WTC11 (cell line): ENCODE measurements at regions not wholly inside any gene's neighbourhood (a gene's known extent, or its start where the extent isn't known, plus 50 kb on each side); places are given as distances from the start of the nearest gene placed in this dataset.

Experiments
- ATAC-seq: fragments of 200-7000 bp; cut with Tn5 transposase; 2 replicates; pipeline ENCODE4 v1.10.0; 2021; ENCODE audit warnings: mild to moderate bottlenecking, moderate library complexity
- CTCF ChIA-PET: fragments of 300-600 bp; sonication (Branson Sonifier 250); formaldehyde crosslinking; loops from one replicate; lab custom pipeline; 2021; ENCODE audit warnings: antibody characterized with exemption; lab: Charles Lee
- POLR2A ChIA-PET: fragments of 350-600 bp; sonication (Branson Sonifier 250); formaldehyde crosslinking; loops from one replicate; lab custom pipeline; 2021; ENCODE audit warnings: antibody characterized with exemption; lab: Charles Lee
- DNase-seq: peaks from one replicate; pipeline ENCODE4 v3.0.0; 2021; ENCODE audit warnings: low spot score
- H3K27ac Mint-ChIP-seq: 2 replicates; pipeline ENCODE4 v1.8.0; 2021; ENCODE audit warnings: mixed read lengths
- H3K27me3 Mint-ChIP-seq: 2 replicates; pipeline ENCODE4 v1.8.0; 2021; ENCODE audit warnings: low read depth, mild to moderate bottlenecking, moderate library complexity, mixed read lengths
- H3K36me3 Mint-ChIP-seq: 2 replicates; pipeline ENCODE4 v1.8.0; 2021; ENCODE audit warnings: mixed read lengths
- H3K4me1 Mint-ChIP-seq: 2 replicates; pipeline ENCODE4 v1.8.0; 2022; ENCODE audit warnings: mixed read lengths
- H3K4me3 Mint-ChIP-seq: 2 replicates; pipeline ENCODE4 v1.8.0; 2021; ENCODE audit warnings: mild to moderate bottlenecking, moderate library complexity, mixed read lengths
- H3K9me3 Mint-ChIP-seq: 2 replicates; pipeline ENCODE4 v1.8.0; 2021; ENCODE audit warnings: mixed read lengths
- E2F4 ChIP-seq: sonication (generic); formaldehyde crosslinking; IDR thresholded peaks from 2 replicates; pipeline ENCODE4 v1.8.1; 2022; ENCODE audit warnings: low read depth, mild to moderate bottlenecking, moderate library complexity, missing genetic modification reagents, borderline replicate concordance
- EMX1 ChIP-seq: fragments of 250-450 bp; sonication (Bioruptor Pico); IDR thresholded peaks from 2 replicates; pipeline ENCODE4 v1.8.0; 2021; ENCODE audit warnings: mild to moderate bottlenecking
- ETV6 ChIP-seq: sonication (generic); formaldehyde crosslinking; IDR thresholded peaks from 2 replicates; pipeline ENCODE4 v1.8.1; 2022; ENCODE audit warnings: mild to moderate bottlenecking, missing genetic modification reagents
- FOXP4 ChIP-seq: sonication (generic); formaldehyde crosslinking; IDR thresholded peaks from 2 replicates; pipeline ENCODE4 v1.8.0; 2022; ENCODE audit warnings: mild to moderate bottlenecking, missing genetic modification reagents
- GRHL2 ChIP-seq: fragments of 250-450 bp; sonication (Bioruptor Pico); IDR thresholded peaks from 2 replicates; pipeline ENCODE4 v1.8.0; 2022; ENCODE audit warnings: mild to moderate bottlenecking, moderate library complexity; ENCODE audit not compliant: insufficient replicate concordance, severe bottlenecking
- JUN ChIP-seq: sonication (generic); formaldehyde crosslinking; IDR thresholded peaks from 2 replicates; pipeline ENCODE4 v1.8.0; 2023; ENCODE audit warnings: mild to moderate bottlenecking, missing genetic modification reagents
- MXD4 ChIP-seq: fragments of 250-450 bp; sonication (Bioruptor Pico); IDR thresholded peaks from 2 replicates; pipeline ENCODE4 v1.8.0; 2021; ENCODE audit warnings: mild to moderate bottlenecking, moderate library complexity, borderline replicate concordance
- NR3C1 ChIP-seq: sonication (generic); formaldehyde crosslinking; conservative IDR thresholded peaks from 2 replicates; pipeline ENCODE4 v1.8.1; 2023; ENCODE audit warnings: low read depth, mild to moderate bottlenecking, missing genetic modification reagents
- RELA ChIP-seq: sonication (generic); formaldehyde crosslinking; IDR thresholded peaks from 2 replicates; pipeline ENCODE4 v1.8.1; 2022; ENCODE audit warnings: missing genetic modification reagents, mild to moderate bottlenecking, borderline replicate concordance
- SMAD4 ChIP-seq: sonication (generic); formaldehyde crosslinking; IDR thresholded peaks from 2 replicates; pipeline ENCODE4 v1.8.0; 2022; ENCODE audit warnings: mild to moderate bottlenecking, missing genetic modification reagents
- SOX15 ChIP-seq: fragments of 250-450 bp; sonication (Bioruptor Pico); IDR thresholded peaks from 2 replicates; pipeline ENCODE4 v1.9.0; 2021; ENCODE audit warnings: mild to moderate bottlenecking
- ZNF121 ChIP-seq: sonication (generic); formaldehyde crosslinking; IDR thresholded peaks from 2 replicates; pipeline ENCODE4 v1.8.0; 2023; ENCODE audit warnings: missing genetic modification reagents
- ZNF281 ChIP-seq: sonication (generic); formaldehyde crosslinking; IDR thresholded peaks from 2 replicates; pipeline ENCODE4 v1.8.0; 2023; ENCODE audit warnings: mild to moderate bottlenecking, missing genetic modification reagents
- ZNF396 ChIP-seq: fragments of 250-450 bp; sonication (Bioruptor Pico); IDR thresholded peaks from 2 replicates; pipeline ENCODE4 v1.8.0; 2021; ENCODE audit warnings: mild to moderate bottlenecking, moderate library complexity, borderline replicate concordance
- TF ChIP-seq, protein P1 (sequence below): sonication (generic); formaldehyde crosslinking; conservative IDR thresholded peaks from 2 replicates; pipeline ENCODE4 v1.8.1; 2022; ENCODE audit warnings: mild to moderate bottlenecking, missing genetic modification reagents
- TF ChIP-seq, protein P2 (sequence below): sonication (generic); formaldehyde crosslinking; IDR thresholded peaks from 2 replicates; pipeline ENCODE4 v1.8.1; 2023; ENCODE audit warnings: mild to moderate bottlenecking, missing genetic modification reagents
- TF ChIP-seq, protein P3 (sequence below): fragments of 250-450 bp; sonication (Bioruptor Pico); IDR thresholded peaks from 2 replicates; pipeline ENCODE4 v1.8.0; 2021; ENCODE audit warnings: mild to moderate bottlenecking
- TF ChIP-seq, protein P4 (sequence below): sonication (generic); formaldehyde crosslinking; IDR thresholded peaks from 2 replicates; pipeline ENCODE4 v1.8.1; 2023; ENCODE audit warnings: mild to moderate bottlenecking, moderate library complexity, missing genetic modification reagents
- TF ChIP-seq, protein P5 (sequence below): fragments of 250-450 bp; sonication (Bioruptor Pico); IDR thresholded peaks from 2 replicates; pipeline ENCODE4 v1.9.0; 2021; ENCODE audit warnings: mild to moderate bottlenecking

GRCh38 chr7:145893925-145894535, 222.6 kb upstream of the CNTNAP2 start:
- Mint-ChIP-seq H3K27me3 (no peaks in the 10 kb centered on the region), H3K27ac (no peak overlapping the region), H3K4me1 (no peaks in the 10 kb centered on the region), H3K4me3 (no peak overlapping the region), H3K36me3 (no peaks in the 10 kb centered on the region), H3K9me3 (peaks cover 31% of the 10 kb centered on the region)
- ChIA-PET CTCF (interaction anchor here (3.3 kb wide), 1 partner anchor 8 kb away, joined by 23 read pairs; no protein-coding TSS in a partner anchor), POLR2A (no interaction called here)
- TF ChIP-seq, protein P1, sequence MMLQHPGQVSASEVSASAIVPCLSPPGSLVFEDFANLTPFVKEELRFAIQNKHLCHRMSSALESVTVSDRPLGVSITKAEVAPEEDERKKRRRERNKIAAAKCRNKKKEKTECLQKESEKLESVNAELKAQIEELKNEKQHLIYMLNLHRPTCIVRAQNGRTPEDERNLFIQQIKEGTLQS (CRISPR knock-in tag): no peak
- TF ChIP-seq, protein P2, sequence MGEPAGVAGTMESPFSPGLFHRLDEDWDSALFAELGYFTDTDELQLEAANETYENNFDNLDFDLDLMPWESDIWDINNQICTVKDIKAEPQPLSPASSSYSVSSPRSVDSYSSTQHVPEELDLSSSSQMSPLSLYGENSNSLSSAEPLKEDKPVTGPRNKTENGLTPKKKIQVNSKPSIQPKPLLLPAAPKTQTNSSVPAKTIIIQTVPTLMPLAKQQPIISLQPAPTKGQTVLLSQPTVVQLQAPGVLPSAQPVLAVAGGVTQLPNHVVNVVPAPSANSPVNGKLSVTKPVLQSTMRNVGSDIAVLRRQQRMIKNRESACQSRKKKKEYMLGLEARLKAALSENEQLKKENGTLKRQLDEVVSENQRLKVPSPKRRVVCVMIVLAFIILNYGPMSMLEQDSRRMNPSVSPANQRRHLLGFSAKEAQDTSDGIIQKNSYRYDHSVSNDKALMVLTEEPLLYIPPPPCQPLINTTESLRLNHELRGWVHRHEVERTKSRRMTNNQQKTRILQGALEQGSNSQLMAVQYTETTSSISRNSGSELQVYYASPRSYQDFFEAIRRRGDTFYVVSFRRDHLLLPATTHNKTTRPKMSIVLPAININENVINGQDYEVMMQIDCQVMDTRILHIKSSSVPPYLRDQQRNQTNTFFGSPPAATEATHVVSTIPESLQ (CRISPR knock-in tag): no peak
- no peak for ATAC-seq
- DNase-seq: no peak

GRCh38 chr7:145884716-145885514, 231.7 kb upstream of the CNTNAP2 start:
- no peak overlapping the region for H3K4me3 Mint-ChIP-seq
- no peak overlapping the region for H3K27ac Mint-ChIP-seq
- TF ChIP-seq NR3C1 (CRISPR knock-in tag) (no peak), GRHL2 (no peak), ETV6 (CRISPR knock-in tag) (no peak), MXD4 (CRISPR knock-in tag) (no peak), SOX15 (CRISPR knock-in tag) (no peak), FOXP4 (CRISPR knock-in tag) (no peak), ZNF396 (CRISPR knock-in tag) (no peak), RELA (CRISPR knock-in tag) (no peak), E2F4 (CRISPR knock-in tag) (no peak), ZNF121 (CRISPR knock-in tag) (no peak), ZNF281 (no peak), EMX1 (CRISPR knock-in tag) (no peak), JUN (CRISPR knock-in tag) (no peak), SMAD4 (CRISPR knock-in tag) (no peak)
- TF ChIP-seq, protein P3, sequence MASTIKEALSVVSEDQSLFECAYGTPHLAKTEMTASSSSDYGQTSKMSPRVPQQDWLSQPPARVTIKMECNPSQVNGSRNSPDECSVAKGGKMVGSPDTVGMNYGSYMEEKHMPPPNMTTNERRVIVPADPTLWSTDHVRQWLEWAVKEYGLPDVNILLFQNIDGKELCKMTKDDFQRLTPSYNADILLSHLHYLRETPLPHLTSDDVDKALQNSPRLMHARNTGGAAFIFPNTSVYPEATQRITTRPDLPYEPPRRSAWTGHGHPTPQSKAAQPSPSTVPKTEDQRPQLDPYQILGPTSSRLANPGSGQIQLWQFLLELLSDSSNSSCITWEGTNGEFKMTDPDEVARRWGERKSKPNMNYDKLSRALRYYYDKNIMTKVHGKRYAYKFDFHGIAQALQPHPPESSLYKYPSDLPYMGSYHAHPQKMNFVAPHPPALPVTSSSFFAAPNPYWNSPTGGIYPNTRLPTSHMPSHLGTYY (CRISPR knock-in tag): no peak
- TF ChIP-seq, protein P4, sequence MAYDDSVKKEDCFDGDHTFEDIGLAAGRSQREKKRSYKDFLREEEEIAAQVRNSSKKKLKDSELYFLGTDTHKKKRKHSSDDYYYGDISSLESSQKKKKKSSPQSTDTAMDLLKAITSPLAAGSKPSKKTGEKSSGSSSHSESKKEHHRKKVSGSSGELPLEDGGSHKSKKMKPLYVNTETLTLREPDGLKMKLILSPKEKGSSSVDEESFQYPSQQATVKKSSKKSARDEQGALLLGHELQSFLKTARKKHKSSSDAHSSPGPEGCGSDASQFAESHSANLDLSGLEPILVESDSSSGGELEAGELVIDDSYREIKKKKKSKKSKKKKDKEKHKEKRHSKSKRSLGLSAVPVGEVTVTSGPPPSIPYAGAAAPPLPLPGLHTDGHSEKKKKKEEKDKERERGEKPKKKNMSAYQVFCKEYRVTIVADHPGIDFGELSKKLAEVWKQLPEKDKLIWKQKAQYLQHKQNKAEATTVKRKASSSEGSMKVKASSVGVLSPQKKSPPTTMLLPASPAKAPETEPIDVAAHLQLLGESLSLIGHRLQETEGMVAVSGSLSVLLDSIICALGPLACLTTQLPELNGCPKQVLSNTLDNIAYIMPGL (CRISPR knock-in tag): no peak
- TF ChIP-seq, protein P5, sequence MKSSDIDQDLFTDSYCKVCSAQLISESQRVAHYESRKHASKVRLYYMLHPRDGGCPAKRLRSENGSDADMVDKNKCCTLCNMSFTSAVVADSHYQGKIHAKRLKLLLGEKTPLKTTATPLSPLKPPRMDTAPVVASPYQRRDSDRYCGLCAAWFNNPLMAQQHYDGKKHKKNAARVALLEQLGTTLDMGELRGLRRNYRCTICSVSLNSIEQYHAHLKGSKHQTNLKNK: no peak
- no peak for DNase-seq
- H3K36me3 Mint-ChIP-seq: no peaks in the 10 kb centered on the region
- ATAC-seq: no peak
- POLR2A ChIA-PET: no interaction called here
- no peaks in the 10 kb centered on the region for H3K27me3 Mint-ChIP-seq
- CTCF ChIA-PET: interaction anchor here (2.3 kb wide), 1 partner anchor 206 kb away, joined by 14 read pairs; no protein-coding TSS in a partner anchor
- peaks cover 10% of the 10 kb centered on the region for H3K9me3 Mint-ChIP-seq
- no peaks in the 10 kb centered on the region for H3K4me1 Mint-ChIP-seq
